ENCODE measurements at regions not wholly inside any gene's neighbourhood (a gene's known extent, or its start where the extent isn't known, plus 50 kb on each side); places are given as distances from the start of the nearest gene placed in this dataset.

DNA sequence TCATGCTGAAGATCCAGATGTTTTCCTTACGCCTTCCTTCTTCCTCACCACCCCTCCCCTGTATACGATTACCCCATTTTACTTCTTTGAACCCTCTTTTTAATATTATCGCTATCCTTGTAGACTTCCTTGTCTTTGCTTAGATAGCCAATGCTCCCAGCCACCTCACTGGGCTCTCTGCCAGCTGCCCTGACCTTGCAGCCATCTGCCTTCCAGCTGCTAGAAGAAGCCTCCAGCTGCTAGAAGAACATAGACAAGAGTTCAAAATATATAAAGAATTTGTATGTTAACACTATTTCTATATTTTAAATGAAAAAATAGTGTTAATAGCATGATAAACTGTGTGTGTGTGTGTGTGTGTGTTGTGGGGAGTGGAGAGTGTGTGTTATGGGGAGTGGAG lies 374.7 kb downstream of the ANKRD50 start:
- TF ChIP-seq EZH2phosphoT487 (IDR thresholded peaks at IDR 0.05; ENCODE audit: insufficient read depth, low read depth) (no peak), EZH2 (IDR thresholded peaks at IDR 0.05; ENCODE audit: insufficient read depth, poor library complexity, severe bottlenecking) (no peak)
